ENCODE measurements at regions not wholly inside any gene's neighbourhood (a gene's known extent, or its start where the extent isn't known, plus 50 kb on each side); places are given as distances from the start of the nearest gene placed in this dataset.

DNA sequence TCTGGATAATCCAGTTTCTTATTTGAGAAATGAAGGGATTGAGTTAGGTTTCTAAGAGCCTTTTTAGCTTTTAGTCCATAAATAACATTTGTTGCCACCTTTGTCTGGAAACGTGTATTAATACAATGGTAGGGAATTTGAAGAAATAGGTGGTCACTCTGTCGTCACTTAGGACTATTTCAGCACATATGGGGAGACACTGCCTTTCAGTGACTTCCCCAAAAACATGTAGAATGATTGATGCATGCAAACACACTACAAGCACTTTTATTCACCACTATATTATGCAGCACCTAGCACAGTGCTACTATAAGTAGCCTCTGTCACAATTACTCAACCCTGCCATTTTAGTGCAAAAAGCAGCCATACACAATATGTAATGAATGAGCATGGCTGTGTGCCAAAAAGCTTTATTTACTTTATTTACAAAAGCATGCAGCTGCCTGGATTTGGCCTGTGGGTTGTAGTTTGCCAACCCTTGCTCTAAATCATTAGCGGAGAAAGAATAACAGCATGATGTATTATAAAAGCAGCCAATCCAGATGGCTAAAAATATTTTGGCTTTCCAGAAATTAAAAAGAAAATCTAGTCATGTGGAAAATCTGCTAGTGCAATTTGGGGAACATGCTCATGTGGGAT lies 154.2 kb upstream of the HMHB1 start:
- H3K4me3 ChIP-seq (replicated peaks in 1 of 4; ENCODE audit: control extremely low read depth in 1 of 4, insufficient read depth in 1 of 4, low read depth in 3 of 4, low read length in 4 of 4): no peak overlapping the region
- no peak overlapping the region for H2AFZ ChIP-seq (ENCODE audit: low read length)
- H3K4me2 ChIP-seq (ENCODE audit: extremely low read depth, insufficient read depth, low read length): no peak overlapping the region
- no peaks in the 10 kb centered on the region for H3K27me3 ChIP-seq (ENCODE audit: control insufficient read depth, insufficient read depth, low read length)
- peak in 1 of 2 donors; percentile 65 for DNase-seq (ENCODE audit: low read depth in 2 of 2)
- TF ChIP-seq, protein P1, sequence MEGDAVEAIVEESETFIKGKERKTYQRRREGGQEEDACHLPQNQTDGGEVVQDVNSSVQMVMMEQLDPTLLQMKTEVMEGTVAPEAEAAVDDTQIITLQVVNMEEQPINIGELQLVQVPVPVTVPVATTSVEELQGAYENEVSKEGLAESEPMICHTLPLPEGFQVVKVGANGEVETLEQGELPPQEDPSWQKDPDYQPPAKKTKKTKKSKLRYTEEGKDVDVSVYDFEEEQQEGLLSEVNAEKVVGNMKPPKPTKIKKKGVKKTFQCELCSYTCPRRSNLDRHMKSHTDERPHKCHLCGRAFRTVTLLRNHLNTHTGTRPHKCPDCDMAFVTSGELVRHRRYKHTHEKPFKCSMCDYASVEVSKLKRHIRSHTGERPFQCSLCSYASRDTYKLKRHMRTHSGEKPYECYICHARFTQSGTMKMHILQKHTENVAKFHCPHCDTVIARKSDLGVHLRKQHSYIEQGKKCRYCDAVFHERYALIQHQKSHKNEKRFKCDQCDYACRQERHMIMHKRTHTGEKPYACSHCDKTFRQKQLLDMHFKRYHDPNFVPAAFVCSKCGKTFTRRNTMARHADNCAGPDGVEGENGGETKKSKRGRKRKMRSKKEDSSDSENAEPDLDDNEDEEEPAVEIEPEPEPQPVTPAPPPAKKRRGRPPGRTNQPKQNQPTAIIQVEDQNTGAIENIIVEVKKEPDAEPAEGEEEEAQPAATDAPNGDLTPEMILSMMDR (conservative IDR thresholded peaks at IDR 0.05 in 1 of 2, IDR thresholded peaks at IDR 0.05 in 1 of 2; ENCODE audit: low read depth in 1 of 2, low read length in 2 of 2): no peak
- no peak for TF ChIP-seq EZH2 (IDR thresholded peaks at IDR 0.05; ENCODE audit: low read length, missing control alignments)
- H3K9me3 ChIP-seq (ENCODE audit: control insufficient read depth, insufficient read depth, low read depth, low read length): no peaks in the 10 kb centered on the region
- no peaks in the 10 kb centered on the region for H4K20me1 ChIP-seq (ENCODE audit: control insufficient read depth, extremely low read depth, insufficient read depth, low read length)
- no peak overlapping the region for H3K9ac ChIP-seq (ENCODE audit: insufficient read depth, low read length)
- no peaks in the 10 kb centered on the region for H3K4me1 ChIP-seq (ENCODE audit: control insufficient read depth, extremely low read depth, insufficient read depth, low read length)
- no peaks in the 10 kb centered on the region for H3K79me2 ChIP-seq (ENCODE audit: control insufficient read depth, insufficient read depth, low read length)
- no peaks in the 10 kb centered on the region for H3K36me3 ChIP-seq (ENCODE audit: control insufficient read depth, insufficient read depth, low read length)
- H3K27ac ChIP-seq (ENCODE audit: insufficient read depth, low read length): no peak overlapping the region

DNA sequence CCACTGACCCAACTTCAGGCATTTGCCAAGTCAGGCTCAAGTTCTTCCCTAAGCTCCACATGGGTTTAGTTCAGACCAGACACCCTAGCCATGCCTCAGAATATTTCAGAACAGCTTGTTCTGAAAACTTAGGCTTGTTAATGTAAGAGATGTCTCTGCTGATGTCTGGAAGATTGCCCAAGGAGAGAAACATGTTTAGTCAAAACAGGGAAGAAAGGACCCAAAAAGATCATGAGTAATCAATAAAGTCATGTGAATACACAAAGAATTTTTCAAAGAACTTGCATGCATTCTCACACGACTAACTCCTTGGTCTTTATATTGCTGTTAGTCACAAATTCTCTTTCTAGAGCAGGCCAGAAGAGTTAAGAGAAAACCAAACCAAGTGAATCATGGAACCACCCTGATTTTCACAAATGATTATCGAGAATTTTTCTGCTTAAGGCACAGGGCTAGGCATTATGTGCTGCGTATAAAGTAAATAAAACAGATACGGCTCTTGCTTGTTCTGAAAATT lies 158.1 kb upstream of the HMHB1 start:
- DNase-seq (ENCODE audit: low read depth in 2 of 2): no peak
- no peak overlapping the region for H3K4me2 ChIP-seq (ENCODE audit: extremely low read depth, insufficient read depth, low read length)
- no peak overlapping the region for H2AFZ ChIP-seq (ENCODE audit: low read length)
- H3K9me3 ChIP-seq (ENCODE audit: control insufficient read depth, insufficient read depth, low read depth, low read length): no peaks in the 10 kb centered on the region
- H4K20me1 ChIP-seq (ENCODE audit: control insufficient read depth, extremely low read depth, insufficient read depth, low read length): no peaks in the 10 kb centered on the region
- H3K4me1 ChIP-seq (ENCODE audit: control insufficient read depth, extremely low read depth, insufficient read depth, low read length): no peaks in the 10 kb centered on the region
- no peak overlapping the region for H3K27ac ChIP-seq (ENCODE audit: insufficient read depth, low read length)
- H3K27me3 ChIP-seq (ENCODE audit: control insufficient read depth, insufficient read depth, low read length): no peaks in the 10 kb centered on the region
- no peak for TF ChIP-seq EZH2 (IDR thresholded peaks at IDR 0.05; ENCODE audit: low read length, missing control alignments)
- TF ChIP-seq, protein P1 (conservative IDR thresholded peaks at IDR 0.05 in 1 of 2, IDR thresholded peaks at IDR 0.05 in 1 of 2; ENCODE audit: low read depth in 1 of 2, low read length in 2 of 2): no peak
- H3K36me3 ChIP-seq (ENCODE audit: control insufficient read depth, insufficient read depth, low read length): no peaks in the 10 kb centered on the region
- H3K9ac ChIP-seq (ENCODE audit: insufficient read depth, low read length): no peak overlapping the region
- H3K79me2 ChIP-seq (ENCODE audit: control insufficient read depth, insufficient read depth, low read length): no peaks in the 10 kb centered on the region
- no peak overlapping the region for H3K4me3 ChIP-seq (replicated peaks in 1 of 4; ENCODE audit: control extremely low read depth in 1 of 4, insufficient read depth in 1 of 4, low read depth in 3 of 4, low read length in 4 of 4)

DNA sequence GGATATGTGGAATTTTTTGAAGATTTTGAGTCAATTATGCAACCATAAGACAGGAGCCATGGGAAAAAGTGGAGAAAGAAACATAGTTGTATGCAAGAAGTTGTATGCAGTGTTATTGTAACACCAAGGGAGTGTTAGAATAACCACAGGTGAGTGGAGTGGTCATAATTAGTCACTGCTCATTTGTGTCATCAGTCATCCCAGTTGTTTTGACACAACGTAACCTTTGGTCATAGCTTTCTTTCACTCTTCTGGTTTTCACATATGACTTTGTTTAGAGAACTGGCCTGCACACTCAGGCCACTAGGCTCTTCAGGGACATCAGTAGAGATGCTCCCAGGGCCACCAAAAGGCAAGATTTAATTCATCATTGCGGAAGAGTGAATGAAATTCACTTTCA lies 158.7 kb upstream of the HMHB1 start:
- DNase-seq (ENCODE audit: low read depth in 2 of 2): no peak
- H3K9ac ChIP-seq (ENCODE audit: insufficient read depth, low read length): no peak overlapping the region
- H3K4me2 ChIP-seq (ENCODE audit: extremely low read depth, insufficient read depth, low read length): no peak overlapping the region
- H3K36me3 ChIP-seq (ENCODE audit: control insufficient read depth, insufficient read depth, low read length): no peaks in the 10 kb centered on the region
- H3K9me3 ChIP-seq (ENCODE audit: control insufficient read depth, insufficient read depth, low read depth, low read length): no peaks in the 10 kb centered on the region
- H3K79me2 ChIP-seq (ENCODE audit: control insufficient read depth, insufficient read depth, low read length): no peaks in the 10 kb centered on the region
- no peaks in the 10 kb centered on the region for H3K4me1 ChIP-seq (ENCODE audit: control insufficient read depth, extremely low read depth, insufficient read depth, low read length)
- no peaks in the 10 kb centered on the region for H4K20me1 ChIP-seq (ENCODE audit: control insufficient read depth, extremely low read depth, insufficient read depth, low read length)
- no peaks in the 10 kb centered on the region for H3K27me3 ChIP-seq (ENCODE audit: control insufficient read depth, insufficient read depth, low read length)
- H3K27ac ChIP-seq (ENCODE audit: insufficient read depth, low read length): no peak overlapping the region
- no peak overlapping the region for H3K4me3 ChIP-seq (replicated peaks in 1 of 4; ENCODE audit: control extremely low read depth in 1 of 4, insufficient read depth in 1 of 4, low read depth in 3 of 4, low read length in 4 of 4)
- H2AFZ ChIP-seq (ENCODE audit: low read length): no peak overlapping the region
- TF ChIP-seq, protein P1 (conservative IDR thresholded peaks at IDR 0.05 in 1 of 2, IDR thresholded peaks at IDR 0.05 in 1 of 2; ENCODE audit: low read depth in 1 of 2, low read length in 2 of 2): no peak
- no peak for TF ChIP-seq EZH2 (IDR thresholded peaks at IDR 0.05; ENCODE audit: low read length, missing control alignments)

Data from fibroblast of lung (primary cell).